Lower lobe of right lung (tissue), 2 donors: ENCODE measurements at regions not wholly inside any gene's neighbourhood (a gene's known extent, or its start where the extent isn't known, plus 50 kb on each side); places are given as distances from the start of the nearest gene placed in this dataset.

Source experiments
- ATAC-seq, 2 donors: fragments of 200-7000 bp; cut with Tn5 transposase; one replicate each; pipeline ENCODE4 v1.9.1; 2020 to 2022; ENCODE audit warnings: mild to moderate bottlenecking in 2 of 2, moderate library complexity in 2 of 2
- DNase-seq: peaks from one replicate; pipeline ENCODE4 v3.0.0-alpha.2; 2020
- H3K27ac ChIP-seq: fragments of 200-600 bp; one replicate; pipeline ENCODE4 v1.8.0; 2022
- H3K27me3 ChIP-seq: fragments of 200-600 bp; one replicate; pipeline ENCODE4 v1.8.0; 2022; ENCODE audit warnings: low read depth
- H3K36me3 ChIP-seq: fragments of 200-600 bp; one replicate; pipeline ENCODE4 v1.8.0; 2022; ENCODE audit warnings: mild to moderate bottlenecking
- H3K4me1 ChIP-seq: fragments of 200-600 bp; one replicate; pipeline ENCODE4 v1.8.0; 2022
- H3K4me3 ChIP-seq: fragments of 200-600 bp; one replicate; pipeline ENCODE4 v1.8.0; 2022; ENCODE audit warnings: mild to moderate bottlenecking
- H3K9me3 ChIP-seq: fragments of 200-600 bp; one replicate; pipeline ENCODE4 v1.8.0; 2022
- intact Hi-C: fragments of 100-400 bp; cut with DNase I; formaldehyde crosslinking; loops from one replicate; pipeline ENCODE4 v1.11.0; 2022
- TF ChIP-seq, protein P1 (sequence below): fragments of 200-600 bp; IDR thresholded peaks from one replicate; pipeline ENCODE4 v1.8.0; 2022; ENCODE audit warnings: antibody characterized with exemption, mild to moderate bottlenecking
- donor health status: DM: no; HTN: yes; CAD: no; lungs with severe emphysema.

DNA sequence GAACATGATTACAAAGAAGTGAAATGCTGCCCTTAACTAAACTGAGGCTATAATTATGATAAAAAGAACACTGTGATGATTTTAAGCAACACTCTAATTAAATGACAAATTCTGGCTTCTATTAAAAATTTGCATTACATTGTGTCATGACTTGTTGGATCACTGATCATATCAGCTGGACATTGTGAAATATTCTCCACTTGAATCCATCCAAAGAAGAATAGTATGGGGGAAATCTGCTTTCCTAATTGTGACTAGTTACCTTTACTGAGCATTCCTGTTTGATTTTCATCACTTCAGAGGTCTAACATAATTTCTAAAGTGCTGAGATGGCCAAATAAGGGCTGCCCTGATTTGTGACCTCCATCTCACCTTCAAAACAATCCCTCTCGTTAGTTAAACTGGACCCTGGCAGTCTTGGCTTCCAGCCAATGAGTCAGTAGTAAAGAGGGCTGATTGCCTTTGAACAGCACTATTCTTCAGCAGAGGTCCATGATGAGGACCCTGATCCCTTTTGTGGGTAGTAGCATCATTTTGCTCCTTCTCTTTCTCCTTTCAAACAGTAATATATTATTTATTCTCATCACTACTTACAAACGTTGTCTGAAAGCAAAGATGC, 53.5 kb upstream of the LEKR1 start:
- intact Hi-C loops = no loop called here

DNA sequence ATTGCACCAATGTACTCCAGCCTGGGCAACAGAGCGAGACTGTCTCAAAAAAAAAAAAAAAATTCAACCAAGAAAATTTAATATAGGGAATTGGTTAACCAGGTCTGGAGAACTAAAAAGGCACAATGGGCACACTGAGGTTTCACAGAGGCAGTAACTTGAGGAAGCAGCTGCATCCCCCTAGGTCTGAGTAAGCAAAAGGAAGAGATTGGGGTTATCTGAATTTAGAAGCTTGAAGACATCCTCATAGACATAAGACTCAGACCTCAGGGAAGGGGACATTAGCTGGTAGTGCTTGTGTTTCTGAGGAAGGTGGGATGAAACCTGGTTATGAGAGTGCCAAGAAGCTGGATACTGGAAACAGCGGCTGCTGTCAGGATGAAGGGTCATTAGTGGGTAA, 50.1 kb upstream of the LEKR1 start:
- intact Hi-C loops = no loop called here
- H3K27ac ChIP-seq = no peak overlapping the region

More for the DNA sequence above, 53.5 kb upstream of the LEKR1 start:
- ATAC-seq (no peak), DNase-seq (no peak)
- H3K36me3 ChIP-seq = no peaks in the 10 kb centered on the region
- no peaks in the 10 kb centered on the region for H3K4me1 ChIP-seq
- no peak overlapping the region for H3K4me3 ChIP-seq
- no peaks in the 10 kb centered on the region for H3K9me3 ChIP-seq
- H3K27me3 ChIP-seq = no peaks in the 10 kb centered on the region
- TF ChIP-seq, protein P1, sequence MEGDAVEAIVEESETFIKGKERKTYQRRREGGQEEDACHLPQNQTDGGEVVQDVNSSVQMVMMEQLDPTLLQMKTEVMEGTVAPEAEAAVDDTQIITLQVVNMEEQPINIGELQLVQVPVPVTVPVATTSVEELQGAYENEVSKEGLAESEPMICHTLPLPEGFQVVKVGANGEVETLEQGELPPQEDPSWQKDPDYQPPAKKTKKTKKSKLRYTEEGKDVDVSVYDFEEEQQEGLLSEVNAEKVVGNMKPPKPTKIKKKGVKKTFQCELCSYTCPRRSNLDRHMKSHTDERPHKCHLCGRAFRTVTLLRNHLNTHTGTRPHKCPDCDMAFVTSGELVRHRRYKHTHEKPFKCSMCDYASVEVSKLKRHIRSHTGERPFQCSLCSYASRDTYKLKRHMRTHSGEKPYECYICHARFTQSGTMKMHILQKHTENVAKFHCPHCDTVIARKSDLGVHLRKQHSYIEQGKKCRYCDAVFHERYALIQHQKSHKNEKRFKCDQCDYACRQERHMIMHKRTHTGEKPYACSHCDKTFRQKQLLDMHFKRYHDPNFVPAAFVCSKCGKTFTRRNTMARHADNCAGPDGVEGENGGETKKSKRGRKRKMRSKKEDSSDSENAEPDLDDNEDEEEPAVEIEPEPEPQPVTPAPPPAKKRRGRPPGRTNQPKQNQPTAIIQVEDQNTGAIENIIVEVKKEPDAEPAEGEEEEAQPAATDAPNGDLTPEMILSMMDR = no peak
- no peak overlapping the region for H3K27ac ChIP-seq

More for the DNA sequence above, 50.1 kb upstream of the LEKR1 start:
- Histone ChIP-seq H3K9me3 (no peaks in the 10 kb centered on the region), H3K27me3 (no peaks in the 10 kb centered on the region), H3K36me3 (no peaks in the 10 kb centered on the region), H3K4me3 (no peak overlapping the region), H3K4me1 (no peaks in the 10 kb centered on the region)
- ATAC-seq (no peak), DNase-seq (no peak)
- TF ChIP-seq, protein P1 = no peak
